MV-4-11 (cell line): ENCODE measurements at regions not wholly inside any gene's neighbourhood (a gene's known extent, or its start where the extent isn't known, plus 50 kb on each side); places are given as distances from the start of the nearest gene placed in this dataset.
A peak's percentile ranks its signal among the peaks of the same experiment; 100 is the strongest.
"Not testable (repeated sequence)": the region's sequence is repeated elsewhere in the genome, so short reads cannot be mapped to it uniquely, and the experiment has no call there.

Experiments used
- DNase-seq: peaks from one replicate; lab custom pipeline; 2025; lab: John Stamatoyannopoulos, UW

- no peak for DNase-seq
Observed at GRCh38 chr5:117143406-117143805, 568.8 kb upstream of the SEMA6A start.

- DNase-seq: no peak
Observed at GRCh38 chr5:117138523-117138922, 563.9 kb upstream of the SEMA6A start.

DNA sequence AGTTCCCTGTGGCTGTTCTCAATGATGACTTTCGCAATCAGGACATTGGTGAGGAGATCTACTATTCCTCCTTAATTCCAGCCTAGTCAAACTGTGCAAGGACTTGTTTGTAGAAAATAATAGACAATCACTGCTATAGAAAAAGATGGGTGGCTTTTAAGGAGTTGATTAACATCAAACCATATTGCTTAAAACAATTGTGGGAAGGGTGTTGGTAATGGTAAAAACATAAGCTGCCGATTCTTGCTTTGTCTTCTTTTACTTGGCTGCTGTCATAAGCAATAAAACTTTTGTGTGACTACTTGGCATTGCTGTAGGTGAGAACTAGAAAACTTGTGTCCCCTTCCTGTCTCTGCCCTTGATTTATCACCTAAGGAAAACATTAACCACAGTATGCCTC, 561.2 kb upstream of the SEMA6A start:
- DNase-seq: no peak

- DNase-seq: no peak
Observed at GRCh38 chr5:117133198-117133597, 558.6 kb upstream of the SEMA6A start.

GRCh38 chr5:117131876-117132275, 557.3 kb upstream of the SEMA6A start:
- DNase-seq: no peak

DNA sequence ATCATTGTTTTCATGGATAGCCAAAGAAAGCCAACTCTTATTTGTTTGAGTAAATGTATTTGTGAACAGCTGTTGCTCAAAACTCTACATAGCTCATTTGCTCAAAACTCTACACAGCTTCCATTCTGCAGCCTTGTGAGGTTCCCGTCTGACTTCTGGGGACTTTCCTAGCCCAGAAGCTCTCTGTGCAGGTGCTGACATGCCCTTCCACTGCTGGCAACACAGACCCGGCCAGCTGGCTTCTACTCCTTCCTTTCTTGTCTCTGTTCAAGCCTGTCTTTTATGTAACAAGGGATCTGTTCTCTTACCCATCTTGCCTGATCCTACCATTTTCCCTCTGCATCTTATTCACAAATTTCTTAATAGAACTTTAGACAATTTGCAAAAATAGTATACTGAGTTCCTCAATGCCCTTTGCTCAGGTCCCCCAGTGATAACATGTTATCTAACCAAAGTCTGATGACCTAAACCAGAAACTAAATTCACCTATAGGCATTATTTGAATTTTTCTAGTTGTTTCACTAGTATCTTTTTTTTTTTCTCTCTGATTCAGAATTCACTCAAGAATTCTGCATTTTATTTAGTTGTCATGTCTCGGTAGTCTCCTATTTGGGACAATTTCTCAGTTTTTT, 556.5 kb upstream of the SEMA6A start:
- DNase-seq: no peak

DNA sequence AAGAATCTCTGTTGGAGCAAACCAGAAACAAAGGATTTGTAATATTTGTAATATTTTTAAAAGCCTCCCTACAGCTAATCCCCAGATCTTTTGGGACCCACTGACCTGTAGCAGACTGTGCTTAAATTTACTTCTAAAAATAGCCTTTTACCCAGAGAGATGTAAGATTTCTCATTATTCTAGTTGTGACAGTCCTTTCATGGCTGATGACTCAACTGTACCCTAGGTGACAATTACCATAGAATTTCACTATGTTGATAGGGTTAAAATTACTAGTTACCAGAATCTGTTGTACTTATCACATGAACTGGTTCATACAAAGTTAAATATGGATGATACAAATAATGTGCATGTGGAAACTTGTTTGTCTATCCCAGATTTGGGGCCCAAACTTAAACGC, 543.9 kb upstream of the SEMA6A start:
- no peak for DNase-seq

DNA sequence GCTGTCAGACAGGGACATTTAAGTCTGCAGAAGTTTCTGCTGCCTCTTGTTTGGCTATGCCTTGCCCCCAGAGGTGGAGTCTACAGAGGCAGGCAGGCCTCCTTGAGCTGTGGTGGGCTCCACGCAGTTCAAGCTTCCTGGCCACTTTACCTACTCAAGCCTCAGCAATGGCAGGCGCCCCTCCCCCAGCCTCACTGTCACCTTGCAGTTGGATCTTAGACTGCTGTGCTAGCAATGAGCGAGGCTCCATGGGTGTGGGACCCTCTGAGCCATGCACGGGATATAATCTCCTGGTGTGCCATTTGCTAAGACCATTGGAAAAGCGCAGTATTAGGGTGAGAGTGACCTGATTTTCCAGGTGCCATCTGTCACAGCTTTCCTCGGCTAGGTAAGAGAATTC, 542.7 kb upstream of the SEMA6A start:
- not testable (repeated sequence) for DNase-seq

DNA sequence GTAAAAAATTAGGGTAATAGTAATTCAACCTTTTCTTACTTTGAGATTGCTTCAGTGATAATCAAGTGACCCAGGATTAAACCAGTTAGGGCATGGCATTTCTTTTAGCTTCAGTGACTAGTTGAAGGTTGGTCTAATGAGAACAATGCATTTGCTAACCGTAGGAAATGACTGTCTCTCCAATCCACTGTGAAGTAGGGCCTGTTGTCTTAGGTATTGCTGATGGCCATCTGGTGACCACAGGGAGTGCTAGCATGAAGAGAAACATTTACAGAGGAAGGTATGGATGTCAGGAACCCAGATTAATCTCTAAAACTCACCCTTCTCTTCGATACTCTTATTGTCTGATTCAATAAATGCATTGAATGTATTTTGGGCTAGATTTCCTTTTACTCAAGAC, 535.9 kb upstream of the SEMA6A start:
- DNase-seq: no peak

- no peak for DNase-seq
Observed at GRCh38 chr5:117107859-117108258, 533.2 kb upstream of the SEMA6A start.

GRCh38 chr5:117103703-117104102, 529.1 kb upstream of the SEMA6A start:
- no peak for DNase-seq

- no peak for DNase-seq
Observed at GRCh38 chr5:117102591-117102990, 528.0 kb upstream of the SEMA6A start.

GRCh38 chr5:117100176-117100575, 525.6 kb upstream of the SEMA6A start:
- DNase-seq: no peak

DNA sequence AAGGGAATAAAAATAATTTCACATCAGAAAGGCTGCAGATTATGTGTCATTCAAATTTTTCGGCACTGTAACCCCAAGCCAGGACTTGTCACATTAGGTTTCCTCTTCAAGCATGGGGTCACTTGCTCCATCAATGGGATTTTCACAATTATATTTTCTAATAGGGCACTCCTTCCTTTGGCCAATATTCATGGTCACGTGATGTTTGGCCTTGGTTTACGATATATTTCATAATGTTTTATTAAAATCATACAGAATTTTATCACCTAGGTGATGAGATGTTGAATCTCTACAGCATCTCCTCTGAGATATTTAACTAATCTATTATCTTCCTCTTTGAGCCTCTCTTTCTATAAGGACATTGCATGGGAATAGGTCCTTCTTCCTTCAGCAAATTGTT, 523.5 kb upstream of the SEMA6A start:
- no peak for DNase-seq

GRCh38 chr5:117095346-117096332, 521.0 kb upstream of the SEMA6A start:
- DNase-seq: no peak

- DNase-seq: no peak
Observed at GRCh38 chr5:117094114-117094815, 519.6 kb upstream of the SEMA6A start.

DNA sequence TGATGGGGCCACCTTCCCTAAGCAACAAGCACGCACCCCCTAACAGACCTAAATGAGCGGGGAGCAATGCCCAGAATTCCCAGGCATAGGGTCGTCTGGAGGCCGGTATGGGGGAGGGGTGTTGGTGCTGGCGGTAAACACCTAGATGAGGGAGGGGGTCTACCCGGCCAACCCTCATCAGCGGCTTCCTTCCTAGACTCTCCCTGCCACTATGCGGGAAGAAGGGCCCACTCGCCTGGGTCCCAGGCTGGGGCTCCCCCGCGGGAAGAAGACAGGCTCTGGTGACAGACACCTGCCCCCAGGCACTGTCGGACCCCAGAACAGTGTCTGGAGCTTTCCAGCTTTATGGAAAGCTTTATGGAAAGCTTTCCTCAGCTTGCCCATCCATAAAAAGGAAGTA, 519.0 kb upstream of the SEMA6A start:
- no peak for DNase-seq

DNA sequence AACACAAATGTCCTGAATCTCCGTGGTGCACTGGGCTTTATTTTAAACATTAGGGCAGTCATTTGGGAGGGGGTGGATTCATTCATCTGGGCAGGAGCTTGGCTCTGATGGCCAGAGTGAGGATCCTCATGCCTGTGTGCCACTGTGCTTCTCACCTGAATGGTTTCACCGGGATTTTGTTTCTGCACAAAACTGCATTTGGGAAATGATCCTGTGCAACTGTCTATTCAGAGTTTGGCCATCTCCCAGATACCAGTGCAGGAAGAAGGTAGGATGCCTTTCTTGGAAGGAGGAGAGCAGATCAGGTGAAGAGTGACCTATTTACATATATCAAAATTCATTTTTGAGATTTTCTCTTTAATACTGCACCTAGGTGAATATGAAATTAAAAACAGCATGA, 514.4 kb upstream of the SEMA6A start:
- no peak for DNase-seq

- no peak for DNase-seq
Observed at GRCh38 chr5:117088176-117088575, 513.6 kb upstream of the SEMA6A start.

GRCh38 chr5:117084067-117084466, 509.4 kb upstream of the SEMA6A start:
- no peak for DNase-seq

GRCh38 chr5:117082977-117083376, 508.4 kb upstream of the SEMA6A start:
- no peak for DNase-seq

GRCh38 chr5:117077142-117077541, 502.5 kb upstream of the SEMA6A start:
- peak; percentile 4 for DNase-seq

- no peak for DNase-seq
Observed at GRCh38 chr5:117072439-117072838, 497.8 kb upstream of the SEMA6A start.
